H1 (cell line): ENCODE measurements at regions not wholly inside any gene's neighbourhood (a gene's known extent, or its start where the extent isn't known, plus 50 kb on each side); places are given as distances from the start of the nearest gene placed in this dataset.

Experiments
- CTCF ChIA-PET: fragments of 300-600 bp; sonication (Branson Sonifier 250); formaldehyde crosslinking; loops from one replicate; lab custom pipeline; 2021; ENCODE audit not compliant: partially characterized antibody; lab: Charles Lee
- POLR2A ChIA-PET: fragments of 300-600 bp; sonication (Branson Sonifier 250); formaldehyde crosslinking; loops from one replicate; lab custom pipeline; 2021; ENCODE audit warnings: inconsistent platforms; ENCODE audit not compliant: partially characterized antibody; lab: Charles Lee
- DNase-seq, 2 experiments: peaks; one replicate each; pipeline versions ENCODE4 v3.0.0 to v3.0.0-alpha.2; 2010 to 2022; ENCODE audit warnings: low spot score in 2 of 2, low read depth in 1 of 2, mixed read lengths in 1 of 2
- FAIRE-seq: peaks from 2 replicates; lab custom pipeline; 2011; peaks lifted over from hg19 to GRCh38; lab: Jason Lieb, UNC
- H2AFZ ChIP-seq: 2 replicates; pipeline ENCODE4 v1.8.1; 2012; ENCODE audit warnings: low read length, inconsistent platforms
- H2AK5ac ChIP-seq: 2 replicates; pipeline ENCODE4 v1.6.1; 2013; ENCODE audit warnings: low read depth, low read length
- H2BK120ac ChIP-seq: replicated peaks from 2 replicates; pipeline ENCODE3; 2013; ENCODE audit warnings: low read depth, low read length, inconsistent platforms
- H2BK12ac ChIP-seq: 2 replicates; pipeline ENCODE4 v1.6.1; 2013; ENCODE audit warnings: low read depth, low read length
- H2BK15ac ChIP-seq: 2 replicates; pipeline ENCODE4 v1.6.1; 2013; ENCODE audit warnings: low read length
- H2BK20ac ChIP-seq: 2 replicates; pipeline ENCODE4 v1.6.1; 2013; ENCODE audit warnings: low read length
- H2BK5ac ChIP-seq: 2 replicates; pipeline ENCODE4 v1.6.1; 2013; ENCODE audit warnings: low read depth, low read length
- H3K14ac ChIP-seq: 2 replicates; pipeline ENCODE4 v1.6.1; 2013; ENCODE audit warnings: inconsistent platforms; ENCODE audit not compliant: insufficient read length
- H3K18ac ChIP-seq: 2 replicates; pipeline ENCODE4 v1.6.1; 2013; ENCODE audit warnings: low read length; ENCODE audit errors: extremely low read depth
- H3K23ac ChIP-seq: 2 replicates; pipeline ENCODE4 v1.6.1; 2013; ENCODE audit warnings: inconsistent platforms; ENCODE audit not compliant: insufficient read length
- H3K23me2 ChIP-seq: 2 replicates; pipeline ENCODE4 v1.6.1; 2013; ENCODE audit warnings: low read depth, low read length
- H3K27ac ChIP-seq: 2 replicates; pipeline ENCODE4 v1.6.1; 2011; ENCODE audit warnings: low read depth, low read length, inconsistent platforms
- H3K27me3 ChIP-seq, 4 experiments: replicated peaks in 1 of 4; 1 replicate in 1 of 4; 2 replicates in 3 of 4; pipeline versions ENCODE4 v1.6.1 to v1.8.1; 2011 to 2013; ENCODE audit warnings: low read length in 3 of 4, mild to moderate bottlenecking in 3 of 4, inconsistent platforms in 2 of 4, mixed read lengths in 2 of 4, moderate library complexity in 1 of 4; ENCODE audit not compliant: control insufficient read depth in 3 of 4, insufficient read depth in 3 of 4; ENCODE audit errors: extremely low read depth in 1 of 4
- H3K36me3 ChIP-seq, 4 experiments: 2 replicates each; pipeline versions ENCODE4 v1.6.1 to v1.8.1; 2011 to 2013; ENCODE audit warnings: mild to moderate bottlenecking in 4 of 4, low read length in 3 of 4, moderate library complexity in 2 of 4, control low read depth in 1 of 4, inconsistent platforms in 1 of 4; ENCODE audit not compliant: insufficient read depth in 4 of 4, control insufficient read depth in 2 of 4
- H3K4ac ChIP-seq: replicated peaks from 2 replicates; pipeline ENCODE3; 2013; ENCODE audit warnings: low read length, low read depth, mixed read lengths, inconsistent platforms; ENCODE audit not compliant: insufficient read length
- H3K4me1 ChIP-seq, 4 experiments: replicated peaks in 1 of 4; 1 replicate in 1 of 4; 2 replicates in 3 of 4; pipeline versions ENCODE4 v1.6.1 to v1.8.1; 2011 to 2013; ENCODE audit warnings: low read length in 3 of 4, inconsistent platforms in 2 of 4, mixed read lengths in 1 of 4; ENCODE audit not compliant: insufficient read depth in 4 of 4, control insufficient read depth in 3 of 4
- H3K4me2 ChIP-seq, 2 experiments: 2 replicates each; pipeline versions ENCODE4 v1.6.1 to v1.8.1; 2011 to 2013; ENCODE audit warnings: low read depth in 2 of 2, low read length in 2 of 2, control low read depth in 1 of 2, inconsistent platforms in 1 of 2, mild to moderate bottlenecking in 1 of 2; ENCODE audit not compliant: insufficient read depth in 1 of 2
- H3K4me3 ChIP-seq, 4 experiments: fragments of 200-600, 300-600 bp in 1 of 4; sonication (generic), shearing (Covaris generic), sonication (Bioruptor Twin) in 1 of 4; 2 replicates each; pipeline versions ENCODE4 v1.5.1 to v1.8.1; 2011 to 2016; ENCODE audit warnings: low read length in 4 of 4, low read depth in 3 of 4, control low read depth in 2 of 4, inconsistent platforms in 2 of 4, mild to moderate bottlenecking in 2 of 4, mixed read lengths in 1 of 4, moderate library complexity in 1 of 4; ENCODE audit not compliant: insufficient read depth in 2 of 4; ENCODE audit errors: extremely low read depth in 1 of 4
- H3K56ac ChIP-seq: replicated peaks from 2 replicates; pipeline ENCODE3; 2013; ENCODE audit warnings: low read depth, mild to moderate bottlenecking, mixed read lengths, low read length, inconsistent platforms; ENCODE audit not compliant: insufficient read length
- H3K79me1 ChIP-seq: 2 replicates; pipeline ENCODE4 v1.6.1; 2013; ENCODE audit warnings: low read depth, low read length, control low read depth
- H3K79me2 ChIP-seq, 2 experiments: 2 replicates each; pipeline versions ENCODE4 v1.6.1 to v1.8.1; 2012 to 2013; ENCODE audit warnings: low read length in 2 of 2, mild to moderate bottlenecking in 2 of 2, inconsistent platforms in 1 of 2; ENCODE audit not compliant: insufficient read depth in 2 of 2, control insufficient read depth in 1 of 2
- H3K9ac ChIP-seq, 4 experiments: replicated peaks in 1 of 4; 1 replicate in 1 of 4; 2 replicates in 3 of 4; pipeline versions ENCODE4 v1.6.1 to v1.8.1; 2011 to 2013; ENCODE audit warnings: low read depth in 3 of 4, low read length in 3 of 4, control low read depth in 2 of 4, mild to moderate bottlenecking in 2 of 4, moderate library complexity in 2 of 4, inconsistent platforms in 1 of 4; ENCODE audit errors: extremely low read depth in 1 of 4
- H3K9me3 ChIP-seq, 2 experiments: 2 replicates each; pipeline versions ENCODE4 v1.6.1 to v1.8.1; 2012 to 2013; ENCODE audit warnings: mild to moderate bottlenecking in 2 of 2, moderate library complexity in 2 of 2, control low read depth in 1 of 2, inconsistent platforms in 1 of 2, low read depth in 1 of 2, low read length in 1 of 2, mixed read lengths in 1 of 2; ENCODE audit not compliant: insufficient read depth in 2 of 2
- H4K20me1 ChIP-seq, 2 experiments: replicated peaks in 1 of 2; 2 replicates each; pipeline versions ENCODE3 to v1.8.1; 2011 to 2013; ENCODE audit warnings: inconsistent platforms in 2 of 2, low read length in 2 of 2, mild to moderate bottlenecking in 1 of 2; ENCODE audit not compliant: insufficient read depth in 2 of 2, control insufficient read depth in 1 of 2
- H4K5ac ChIP-seq: 2 replicates; pipeline ENCODE4 v1.6.1; 2013; ENCODE audit warnings: low read length, low read depth, mixed read lengths, inconsistent platforms; ENCODE audit not compliant: insufficient read length
- H4K8ac ChIP-seq: 2 replicates; pipeline ENCODE4 v1.8.0; 2013; ENCODE audit warnings: mild to moderate bottlenecking, moderate library complexity, low read length, inconsistent platforms; ENCODE audit not compliant: insufficient read depth; ENCODE audit errors: extremely low read depth
- H4K91ac ChIP-seq: replicated peaks from 2 replicates; pipeline ENCODE3; 2013; ENCODE audit warnings: low read length, mixed read lengths, inconsistent platforms; ENCODE audit not compliant: insufficient read length
- JUN ChIP-seq: IDR thresholded peaks from 2 replicates; pipeline ENCODE4 v1.6.1; 2011; ENCODE audit warnings: low read depth, mild to moderate bottlenecking, improper control_type of control experiment, low read length
- MAFK ChIP-seq: IDR thresholded peaks from 2 replicates; pipeline ENCODE4 v1.6.1; 2012; ENCODE audit warnings: low read depth, mild to moderate bottlenecking, improper control_type of control experiment, low read length
- WGBS, 2 experiments: shearing (Covaris generic) in 1 of 2; methylation state at CpG; one replicate each; pipeline versions ENCODE4 v1.1.6 to v1.1.7; 2013 to 2015; ENCODE audit warnings: low lambda C conversion rate in 2 of 2, mixed read lengths in 2 of 2, inconsistent platforms in 1 of 2, low coverage in 1 of 2, missing lambda C conversion rate in 1 of 2; ENCODE audit not compliant: insufficient replicate concordance in 2 of 2, insufficient coverage in 1 of 2, insufficient read length in 1 of 2; ENCODE audit errors: extremely low coverage in 1 of 2, missing lambda C conversion rate in 1 of 2; 5-methylcytosine and 5-hydroxymethylcytosine counted together

GRCh38 chr15:26177816-26178215 is 314.7 kb upstream of the ATP10A start:
- Histone ChIP-seq H3K23me2 (no peaks in the 10 kb centered on the region; the same call in 1 of the 2 replicates), H4K20me1 (no peaks in the 10 kb centered on the region), H4K8ac (no peak overlapping the region), H4K5ac (no peak overlapping the region), H4K91ac (no peak overlapping the region), H3K27me3 (no peaks in the 10 kb centered on the region), H3K9ac (no peak overlapping the region), H3K9me3 (no peaks in the 10 kb centered on the region), H3K18ac (no peak overlapping the region), H3K4me2 (no peak overlapping the region), H3K23ac (no peak overlapping the region), H2AFZ (no peak overlapping the region), H3K79me2 (no peaks in the 10 kb centered on the region), H3K36me3 (no peaks in the 10 kb centered on the region; a peak in 1 of 8 replicates), H3K79me1 (no peaks in the 10 kb centered on the region), H3K4ac (no peak overlapping the region), H2BK5ac (no peak overlapping the region), H2BK15ac (no peak overlapping the region), H2BK12ac (no peak overlapping the region), H3K14ac (no peak overlapping the region), H3K4me1 (peaks cover 0 to 8% (median 4%) of the 10 kb centered on the region in 4 experiments; a peak in 4 of 7 replicates), H3K56ac (no peak overlapping the region), H3K4me3 (no peak overlapping the region), H2BK20ac (no peak overlapping the region), H2AK5ac (no peak overlapping the region), H3K27ac (no peak overlapping the region), H2BK120ac (no peak overlapping the region)
- TF ChIP-seq JUN (no peak), MAFK (no peak)
- 86% methylated on average over 4 of the region's 4 CpGs; no CpG with 5 or more reads in 1 of the 2 experiments for WGBS, 2 experiments
- CTCF ChIA-PET: interaction anchor here (1.0 to 4.9 kb wide), 2 partner anchors 24 to 82 kb away, joined by 3 to 60 read pairs; no protein-coding TSS in a partner anchor
- no peak for DNase-seq
- POLR2A ChIA-PET: no interaction called here
- FAIRE-seq: no peak
